ENCODE measurements at regions not wholly inside any gene's neighbourhood (a gene's known extent, or its start where the extent isn't known, plus 50 kb on each side); places are given as distances from the start of the nearest gene placed in this dataset.

GRCh38 chr1:164296172-164296571 lies 262.8 kb upstream of the PBX1 start:
- Histone ChIP-seq H3K4me3 (ENCODE audit: low read length) (no peak overlapping the region), H3K27me3 (ENCODE audit: control insufficient read depth, insufficient read depth, low read length) (no peaks in the 10 kb centered on the region), H3K27ac (ENCODE audit: low read length) (no peak overlapping the region), H3K36me3 (ENCODE audit: control insufficient read depth, insufficient read depth, low read length) (no peaks in the 10 kb centered on the region), H3K9me3 (ENCODE audit: control insufficient read depth, low read depth, low read length) (no peaks in the 10 kb centered on the region), H3K4me1 (ENCODE audit: control insufficient read depth, insufficient read depth, low read length) (no peaks in the 10 kb centered on the region)
- WGBS (ENCODE audit: insufficient coverage, low lambda C conversion rate): 100% methylated on average over 1 of the region's 7 CpGs
- no peak for DNase-seq

DNA sequence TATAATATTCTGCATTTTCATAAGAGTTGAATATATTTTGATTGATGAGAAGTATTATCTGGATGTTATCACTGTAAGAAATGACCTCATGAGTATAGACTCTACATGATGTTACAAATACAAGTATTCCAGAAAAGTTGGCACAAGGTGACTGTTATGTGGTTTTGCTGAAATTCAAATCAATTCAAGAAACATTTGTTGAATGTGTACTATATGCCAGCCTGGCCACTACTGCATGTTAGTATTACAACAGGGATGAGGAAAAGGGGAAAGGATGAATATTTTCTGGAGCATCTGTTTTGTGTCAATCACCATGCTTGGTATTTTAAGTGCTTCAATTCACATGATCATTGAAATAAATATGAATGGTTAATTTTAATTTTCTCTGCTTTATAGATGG lies 250.9 kb upstream of the PBX1 start:
- no peaks in the 10 kb centered on the region for H3K9me3 ChIP-seq (ENCODE audit: control insufficient read depth, low read depth, low read length)
- no peaks in the 10 kb centered on the region for H3K4me1 ChIP-seq (ENCODE audit: control insufficient read depth, insufficient read depth, low read length)
- no peaks in the 10 kb centered on the region for H3K36me3 ChIP-seq (ENCODE audit: control insufficient read depth, insufficient read depth, low read length)
- peaks cover 3% of the 10 kb centered on the region for H3K27me3 ChIP-seq (ENCODE audit: control insufficient read depth, insufficient read depth, low read length)
- H3K27ac ChIP-seq (ENCODE audit: low read length): no peak overlapping the region
- no peak for DNase-seq
- no peak overlapping the region for H3K4me3 ChIP-seq (ENCODE audit: low read length)

- Histone ChIP-seq H3K4me1 (ENCODE audit: control insufficient read depth, insufficient read depth, low read length) (no peaks in the 10 kb centered on the region), H3K27me3 (ENCODE audit: control insufficient read depth, insufficient read depth, low read length) (peaks cover 4% of the 10 kb centered on the region), H3K27ac (ENCODE audit: low read length) (no peak overlapping the region), H3K36me3 (ENCODE audit: control insufficient read depth, insufficient read depth, low read length) (no peaks in the 10 kb centered on the region), H3K9me3 (ENCODE audit: control insufficient read depth, low read depth, low read length) (no peaks in the 10 kb centered on the region), H3K4me3 (ENCODE audit: low read length) (no peak overlapping the region)
- 80% methylated on average over 3 of the region's 3 CpGs for WGBS (ENCODE audit: insufficient coverage, low lambda C conversion rate)
- DNase-seq: no peak
Measured at GRCh38 chr1:164310166-164310565, 248.8 kb upstream of the PBX1 start.

GRCh38 chr1:164311377-164311776 lies 247.6 kb upstream of the PBX1 start:
- no peak for DNase-seq
- Histone ChIP-seq H3K27me3 (ENCODE audit: control insufficient read depth, insufficient read depth, low read length) (peaks cover 4% of the 10 kb centered on the region), H3K4me3 (ENCODE audit: low read length) (no peak overlapping the region), H3K9me3 (ENCODE audit: control insufficient read depth, low read depth, low read length) (no peaks in the 10 kb centered on the region), H3K27ac (ENCODE audit: low read length) (no peak overlapping the region), H3K36me3 (ENCODE audit: control insufficient read depth, insufficient read depth, low read length) (no peaks in the 10 kb centered on the region), H3K4me1 (ENCODE audit: control insufficient read depth, insufficient read depth, low read length) (no peaks in the 10 kb centered on the region)
- WGBS (ENCODE audit: insufficient coverage, low lambda C conversion rate): 42% methylated on average over 3 of the region's 5 CpGs

- Histone ChIP-seq H3K36me3 (ENCODE audit: control insufficient read depth, insufficient read depth, low read length) (no peaks in the 10 kb centered on the region), H3K4me1 (ENCODE audit: control insufficient read depth, insufficient read depth, low read length) (peaks cover 2% of the 10 kb centered on the region), H3K27ac (ENCODE audit: low read length) (no peak overlapping the region), H3K9me3 (ENCODE audit: control insufficient read depth, low read depth, low read length) (no peaks in the 10 kb centered on the region), H3K4me3 (ENCODE audit: low read length) (peak overlapping the region; percentile 31), H3K27me3 (ENCODE audit: control insufficient read depth, insufficient read depth, low read length) (peaks cover 26% of the 10 kb centered on the region)
- WGBS (ENCODE audit: insufficient coverage, low lambda C conversion rate): 23% methylated on average over 5 of the region's 56 CpGs
- DNase-seq: peak; percentile 5 to 37
Measured at GRCh38 chr1:164320790-164321731, 237.9 kb upstream of the PBX1 start.

GRCh38 chr1:164325786-164326185 lies 233.2 kb upstream of the PBX1 start:
- no CpG with 5 or more reads among the region's 6 CpGs for WGBS (ENCODE audit: insufficient coverage, low lambda C conversion rate)
- H3K36me3 ChIP-seq (ENCODE audit: control insufficient read depth, insufficient read depth, low read length): no peaks in the 10 kb centered on the region
- H3K4me1 ChIP-seq (ENCODE audit: control insufficient read depth, insufficient read depth, low read length): peaks cover 1% of the 10 kb centered on the region
- no peak overlapping the region for H3K27ac ChIP-seq (ENCODE audit: low read length)
- no peak overlapping the region for H3K4me3 ChIP-seq (ENCODE audit: low read length)
- H3K9me3 ChIP-seq (ENCODE audit: control insufficient read depth, low read depth, low read length): no peaks in the 10 kb centered on the region
- peaks cover 15% of the 10 kb centered on the region for H3K27me3 ChIP-seq (ENCODE audit: control insufficient read depth, insufficient read depth, low read length)
- DNase-seq: no peak

DNA sequence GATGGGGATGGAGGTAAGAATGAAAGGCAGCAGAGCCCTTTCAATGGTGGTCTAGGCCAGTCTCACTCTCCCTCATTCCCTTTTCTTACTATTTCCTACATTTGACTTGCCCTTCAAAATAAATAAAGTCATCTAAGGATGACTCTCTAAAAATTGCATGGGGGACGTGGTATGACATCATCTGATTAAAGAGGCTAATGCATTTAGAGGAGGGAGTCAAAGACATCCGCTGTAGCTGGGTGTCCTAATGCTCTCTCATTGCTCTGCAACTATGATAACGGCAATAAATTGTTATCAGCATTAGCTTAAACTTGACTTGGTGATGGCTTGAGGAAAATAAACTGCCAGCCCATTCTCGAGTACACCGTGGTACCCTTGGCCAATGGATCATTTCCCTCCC lies 225.6 kb upstream of the PBX1 start:
- H3K9me3 ChIP-seq (ENCODE audit: control insufficient read depth, low read depth, low read length): no peaks in the 10 kb centered on the region
- H3K36me3 ChIP-seq (ENCODE audit: control insufficient read depth, insufficient read depth, low read length): no peaks in the 10 kb centered on the region
- H3K4me1 ChIP-seq (ENCODE audit: control insufficient read depth, insufficient read depth, low read length): no peaks in the 10 kb centered on the region
- WGBS (ENCODE audit: insufficient coverage, low lambda C conversion rate): no CpG with 5 or more reads among the region's 5 CpGs
- no peak overlapping the region for H3K4me3 ChIP-seq (ENCODE audit: low read length)
- no peaks in the 10 kb centered on the region for H3K27me3 ChIP-seq (ENCODE audit: control insufficient read depth, insufficient read depth, low read length)
- DNase-seq: no peak
- H3K27ac ChIP-seq (ENCODE audit: low read length): no peak overlapping the region

GRCh38 chr1:164337394-164337793 lies 221.6 kb upstream of the PBX1 start:
- Histone ChIP-seq H3K27ac (ENCODE audit: low read length) (no peak overlapping the region), H3K4me1 (ENCODE audit: control insufficient read depth, insufficient read depth, low read length) (no peaks in the 10 kb centered on the region), H3K9me3 (ENCODE audit: control insufficient read depth, low read depth, low read length) (no peaks in the 10 kb centered on the region), H3K36me3 (ENCODE audit: control insufficient read depth, insufficient read depth, low read length) (no peaks in the 10 kb centered on the region), H3K27me3 (ENCODE audit: control insufficient read depth, insufficient read depth, low read length) (no peaks in the 10 kb centered on the region), H3K4me3 (ENCODE audit: low read length) (no peak overlapping the region)
- no CpG with 5 or more reads among the region's 2 CpGs for WGBS (ENCODE audit: insufficient coverage, low lambda C conversion rate)
- no peak for DNase-seq

- DNase-seq: no peak
- no peaks in the 10 kb centered on the region for H3K4me1 ChIP-seq (ENCODE audit: control insufficient read depth, insufficient read depth, low read length)
- no peak overlapping the region for H3K4me3 ChIP-seq (ENCODE audit: low read length)
- H3K27me3 ChIP-seq (ENCODE audit: control insufficient read depth, insufficient read depth, low read length): no peaks in the 10 kb centered on the region
- H3K9me3 ChIP-seq (ENCODE audit: control insufficient read depth, low read depth, low read length): no peaks in the 10 kb centered on the region
- WGBS (ENCODE audit: insufficient coverage, low lambda C conversion rate): no CpG with 5 or more reads among the region's 1 CpG
- no peak overlapping the region for H3K27ac ChIP-seq (ENCODE audit: low read length)
- no peaks in the 10 kb centered on the region for H3K36me3 ChIP-seq (ENCODE audit: control insufficient read depth, insufficient read depth, low read length)
Measured at GRCh38 chr1:164337885-164338284, 221.1 kb upstream of the PBX1 start.

DNA sequence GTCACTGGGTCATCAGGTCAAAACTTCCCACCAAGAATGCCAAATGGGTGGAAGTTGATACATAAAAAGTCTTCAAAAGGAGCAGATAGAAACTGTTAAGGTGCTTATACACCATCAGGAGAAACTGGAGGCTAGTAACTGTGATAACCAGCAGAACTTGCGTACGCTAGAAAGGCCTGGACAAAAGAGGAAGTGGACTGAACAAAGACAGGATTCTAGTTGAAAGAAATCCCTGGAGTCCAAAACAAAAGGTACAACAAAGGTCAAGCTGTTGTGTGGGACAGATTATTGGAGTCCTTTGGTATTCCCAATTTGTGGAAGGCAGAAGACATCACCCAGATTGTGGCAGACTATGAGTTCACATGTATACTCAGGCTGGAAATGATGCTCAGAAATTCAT lies 215.8 kb upstream of the PBX1 start:
- Histone ChIP-seq H3K9me3 (ENCODE audit: control insufficient read depth, low read depth, low read length) (no peaks in the 10 kb centered on the region), H3K36me3 (ENCODE audit: control insufficient read depth, insufficient read depth, low read length) (no peaks in the 10 kb centered on the region), H3K27ac (ENCODE audit: low read length) (no peak overlapping the region), H3K4me1 (ENCODE audit: control insufficient read depth, insufficient read depth, low read length) (no peaks in the 10 kb centered on the region), H3K27me3 (ENCODE audit: control insufficient read depth, insufficient read depth, low read length) (no peaks in the 10 kb centered on the region), H3K4me3 (ENCODE audit: low read length) (no peak overlapping the region)
- 100% methylated on average over 1 of the region's 2 CpGs for WGBS (ENCODE audit: insufficient coverage, low lambda C conversion rate)
- DNase-seq: no peak

GRCh38 chr1:164347980-164348379 lies 211.0 kb upstream of the PBX1 start:
- H3K9me3 ChIP-seq (ENCODE audit: control insufficient read depth, low read depth, low read length): no peaks in the 10 kb centered on the region
- no peak overlapping the region for H3K4me3 ChIP-seq (ENCODE audit: low read length)
- no peaks in the 10 kb centered on the region for H3K4me1 ChIP-seq (ENCODE audit: control insufficient read depth, insufficient read depth, low read length)
- H3K27me3 ChIP-seq (ENCODE audit: control insufficient read depth, insufficient read depth, low read length): no peaks in the 10 kb centered on the region
- H3K36me3 ChIP-seq (ENCODE audit: control insufficient read depth, insufficient read depth, low read length): no peaks in the 10 kb centered on the region
- DNase-seq: no peak
- WGBS (ENCODE audit: insufficient coverage, low lambda C conversion rate): no CpG with 5 or more reads among the region's 2 CpGs
- H3K27ac ChIP-seq (ENCODE audit: low read length): no peak overlapping the region

Data from large intestine (tissue), 3 donors.